Fibroblast of skin of left biceps (primary cell): ENCODE measurements at regions not wholly inside any gene's neighbourhood (a gene's known extent, or its start where the extent isn't known, plus 50 kb on each side); places are given as distances from the start of the nearest gene placed in this dataset.

Experiments used
- DNase-seq, 2 experiments: peaks; one replicate each; pipeline ENCODE4 v3.0.0-alpha.2; 2013; ENCODE audit warnings: low read depth in 2 of 2

- DNase-seq: no peak
Observed at GRCh38 chr1:87878873-87879272, 550.2 kb downstream of the LMO4 start.

DNA sequence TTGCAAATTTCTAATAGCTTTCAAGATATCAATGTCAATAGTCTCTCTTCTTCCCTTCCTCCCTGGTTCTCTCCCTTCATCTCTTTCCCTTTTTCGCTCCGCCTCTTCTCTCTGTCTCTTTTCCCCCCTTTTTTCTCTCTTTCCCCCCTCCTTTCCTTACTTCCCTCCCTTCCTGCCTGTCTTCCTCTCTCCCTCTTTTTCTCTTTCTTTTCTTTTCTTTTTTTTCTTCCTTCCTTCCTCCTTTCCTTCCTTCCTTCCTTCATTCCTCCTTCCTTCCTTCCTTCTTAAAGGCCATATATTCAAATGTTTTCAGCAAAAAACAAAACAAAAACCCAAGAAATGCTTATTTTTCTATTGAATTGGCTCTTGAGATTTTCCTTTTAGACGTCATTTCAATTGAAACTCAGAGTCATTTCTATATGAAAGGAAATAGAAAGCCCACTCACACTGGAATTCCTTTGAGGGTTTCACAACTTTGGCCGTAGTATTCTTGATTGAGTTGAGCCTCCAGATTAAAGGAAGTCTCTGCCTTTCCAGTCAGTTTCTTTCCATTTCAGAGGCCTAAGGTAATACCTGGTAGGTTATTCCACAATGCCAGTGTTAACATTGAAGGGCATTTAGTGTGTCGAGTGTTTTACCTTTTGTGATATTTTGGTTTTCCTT lies 551.5 kb downstream of the LMO4 start:
- no peak for DNase-seq

GRCh38 chr1:87880764-87881163 lies 552.1 kb downstream of the LMO4 start:
- no peak for DNase-seq

- DNase-seq: no peak
Observed at GRCh38 chr1:87883906-87884305, 555.2 kb downstream of the LMO4 start.

- DNase-seq: no peak
Observed at GRCh38 chr1:87884581-87884980, 555.9 kb downstream of the LMO4 start.

- DNase-seq: no peak
Observed at GRCh38 chr1:87885278-87886025, 556.8 kb downstream of the LMO4 start.

- no peak for DNase-seq
Observed at GRCh38 chr1:87887100-87887499, 558.4 kb downstream of the LMO4 start.

DNA sequence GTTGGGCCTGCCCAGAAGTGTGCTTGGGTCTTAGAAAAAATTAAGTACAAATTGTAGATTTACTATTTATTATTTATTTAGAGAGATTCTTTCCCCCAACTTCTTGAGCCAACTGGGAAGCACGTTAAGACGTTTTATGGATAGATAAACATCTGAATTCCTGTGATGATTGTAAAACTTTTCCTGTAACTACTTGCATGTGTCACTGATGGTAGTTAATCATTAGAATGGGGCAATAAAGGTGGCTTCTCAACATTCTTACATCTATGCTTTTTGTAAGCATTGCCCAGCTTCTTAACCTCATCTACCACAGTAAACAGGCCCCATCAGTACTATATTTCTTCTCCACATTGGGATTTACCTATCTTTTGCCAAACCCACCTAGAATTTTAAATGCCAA lies 559.8 kb downstream of the LMO4 start:
- DNase-seq: no peak

GRCh38 chr1:87894062-87894461 lies 565.4 kb downstream of the LMO4 start:
- DNase-seq: no peak

- DNase-seq: no peak
Observed at GRCh38 chr1:87897481-87897880, 568.8 kb downstream of the LMO4 start.

GRCh38 chr1:87898431-87898830 lies 569.8 kb downstream of the LMO4 start:
- DNase-seq: no peak

DNA sequence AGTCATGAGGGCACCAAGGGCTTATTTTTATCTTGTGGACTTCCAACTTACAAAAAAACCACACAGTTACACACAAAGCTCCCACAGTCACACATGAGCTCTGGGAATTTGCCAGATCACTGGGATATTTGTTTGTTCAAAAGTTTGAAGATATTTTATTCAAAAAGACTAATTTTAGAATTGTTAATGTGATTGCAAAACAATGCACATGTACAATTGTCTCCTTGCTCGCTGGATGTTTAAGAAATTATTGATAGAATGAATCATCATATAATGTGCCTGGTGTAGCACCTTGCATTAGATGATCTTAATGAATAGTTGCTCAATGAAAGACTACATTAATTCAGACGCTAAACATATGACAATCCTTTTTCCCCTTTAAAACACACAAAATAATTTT lies 570.3 kb downstream of the LMO4 start:
- no peak for DNase-seq

GRCh38 chr1:87899746-87900145 lies 571.1 kb downstream of the LMO4 start:
- no peak for DNase-seq

DNA sequence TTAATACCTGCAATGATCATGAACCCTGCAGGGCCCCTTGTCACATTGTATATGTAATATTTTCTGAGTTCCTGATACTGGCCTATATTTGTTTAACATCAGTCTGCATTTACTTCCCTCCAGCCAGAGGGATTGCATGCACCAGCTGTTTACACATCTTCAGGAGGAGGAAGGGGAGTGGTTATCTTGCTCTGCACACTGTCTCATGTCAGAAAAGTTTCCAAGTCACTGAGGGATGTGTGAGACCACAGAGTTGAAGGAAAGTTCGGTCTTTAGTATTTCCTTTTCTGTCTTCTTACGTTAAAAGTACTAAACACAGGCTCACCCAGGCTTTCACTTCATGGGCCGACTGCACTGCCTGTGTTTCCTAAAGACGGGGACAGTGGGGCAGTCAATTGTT lies 574.1 kb downstream of the LMO4 start:
- no peak for DNase-seq

DNA sequence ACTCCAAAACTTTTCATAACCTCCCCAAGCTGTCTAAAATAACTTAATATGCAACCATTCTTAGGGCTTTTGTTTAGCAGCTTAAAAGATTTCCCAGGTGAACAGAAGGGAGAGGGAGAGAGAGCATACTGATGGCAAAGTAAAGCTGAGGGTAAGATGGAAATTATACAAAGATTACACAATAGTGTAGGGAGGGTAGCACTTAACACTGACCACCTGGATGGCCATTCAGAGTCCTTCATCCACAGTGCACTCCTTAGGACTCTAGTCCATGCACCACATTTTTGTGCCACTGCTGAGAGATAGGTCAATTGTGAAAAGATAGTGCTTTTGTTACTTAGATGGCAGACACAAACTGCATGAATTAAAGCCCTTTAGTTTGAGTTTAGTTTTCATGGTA lies 574.6 kb downstream of the LMO4 start:
- no peak for DNase-seq

DNA sequence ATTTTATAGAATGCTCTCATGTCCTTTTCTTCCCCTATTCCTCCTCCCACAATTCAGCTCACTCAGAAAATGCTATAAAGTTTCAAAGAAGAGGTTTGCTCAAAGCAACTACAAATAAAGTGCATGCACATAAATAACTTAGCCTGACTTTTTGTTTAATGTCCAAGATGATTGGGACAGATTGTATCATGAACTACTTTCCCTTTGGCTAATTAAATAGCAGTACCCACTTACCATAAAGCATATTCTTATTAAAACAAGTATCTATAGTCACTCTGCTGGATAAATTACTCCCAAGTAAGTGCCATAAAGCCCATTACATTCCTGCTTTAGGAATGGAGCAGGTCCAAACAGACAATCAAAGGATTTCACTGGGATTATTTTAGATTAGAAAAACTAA lies 576.0 kb downstream of the LMO4 start:
- DNase-seq: no peak

GRCh38 chr1:87905651-87906050 lies 577.0 kb downstream of the LMO4 start:
- DNase-seq: no peak

DNA sequence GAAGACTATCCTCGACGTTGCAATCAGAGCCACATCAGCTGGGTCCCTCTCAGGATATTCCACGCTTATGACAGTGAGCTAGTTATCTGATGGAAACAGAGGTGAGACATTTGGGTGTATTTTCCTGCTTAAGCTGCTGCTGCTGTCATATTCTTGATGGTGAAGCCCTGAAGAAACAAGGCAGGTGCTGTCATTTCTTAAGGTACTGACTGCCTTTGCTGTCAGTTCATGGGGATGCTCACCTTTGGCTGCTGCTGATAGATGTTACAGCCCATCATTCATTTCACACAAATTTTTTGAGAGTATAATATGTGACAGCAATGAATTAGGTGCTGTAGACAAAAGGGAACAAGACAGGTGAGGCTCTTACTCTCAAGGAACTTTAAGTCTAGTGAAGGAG lies 577.4 kb downstream of the LMO4 start:
- DNase-seq: no peak

DNA sequence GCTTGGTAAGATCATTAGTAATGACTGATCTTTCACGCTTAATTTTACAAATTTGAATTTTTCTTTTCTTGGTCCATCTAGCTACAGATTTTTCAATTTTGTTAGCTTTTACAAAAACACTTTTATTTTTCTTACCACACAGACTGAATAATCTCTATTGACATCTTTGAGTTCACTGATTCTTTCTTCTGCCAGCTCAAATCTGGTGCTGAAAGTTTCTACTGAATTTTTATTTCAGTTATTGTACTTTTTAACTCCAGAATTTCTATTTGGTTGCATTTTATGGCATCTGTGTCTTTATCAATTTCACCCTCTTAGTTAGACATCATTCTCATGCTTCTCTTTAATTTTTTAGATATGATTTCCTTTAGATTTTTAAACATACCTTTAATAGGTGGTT lies 584.7 kb downstream of the LMO4 start:
- no peak for DNase-seq

DNA sequence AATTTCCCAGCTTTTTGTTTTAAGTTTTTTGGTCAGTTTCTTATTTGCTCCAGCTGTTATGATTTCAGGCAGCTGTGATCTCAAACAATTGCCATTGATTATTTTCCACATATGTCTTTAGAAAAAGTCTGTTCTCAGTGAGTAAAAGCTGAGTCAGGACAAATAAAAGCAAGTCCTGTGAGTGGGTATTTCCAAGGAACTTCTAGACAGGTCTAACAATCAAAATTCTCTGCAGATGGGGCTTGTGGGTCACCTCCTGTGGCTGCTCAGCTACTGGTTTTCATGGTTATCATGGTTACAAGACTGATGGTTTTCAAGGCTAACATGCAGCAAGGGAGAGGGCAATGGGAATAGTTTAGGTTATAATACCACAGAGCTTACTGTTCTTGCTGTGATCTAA lies 585.7 kb downstream of the LMO4 start:
- no peak for DNase-seq

DNA sequence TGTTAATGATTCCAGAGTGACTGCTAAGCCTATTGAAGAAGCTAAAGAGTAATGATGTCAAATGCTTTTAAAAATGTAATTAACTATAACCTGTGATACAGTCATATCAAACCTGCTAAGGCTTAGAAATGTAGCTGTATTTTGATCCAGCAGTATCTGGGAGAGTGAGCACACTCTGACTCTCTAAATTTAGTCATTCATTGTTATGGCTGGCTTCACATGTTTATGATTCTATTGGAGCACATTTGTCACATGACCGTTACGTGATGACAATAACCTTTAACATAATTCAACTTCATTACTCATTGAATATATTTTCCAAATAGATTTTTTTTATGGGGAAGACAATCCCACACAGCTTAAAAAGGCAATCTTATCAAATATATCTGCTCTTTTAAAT lies 587.1 kb downstream of the LMO4 start:
- DNase-seq: no peak

GRCh38 chr1:87916965-87917364 lies 588.3 kb downstream of the LMO4 start:
- no peak for DNase-seq

DNA sequence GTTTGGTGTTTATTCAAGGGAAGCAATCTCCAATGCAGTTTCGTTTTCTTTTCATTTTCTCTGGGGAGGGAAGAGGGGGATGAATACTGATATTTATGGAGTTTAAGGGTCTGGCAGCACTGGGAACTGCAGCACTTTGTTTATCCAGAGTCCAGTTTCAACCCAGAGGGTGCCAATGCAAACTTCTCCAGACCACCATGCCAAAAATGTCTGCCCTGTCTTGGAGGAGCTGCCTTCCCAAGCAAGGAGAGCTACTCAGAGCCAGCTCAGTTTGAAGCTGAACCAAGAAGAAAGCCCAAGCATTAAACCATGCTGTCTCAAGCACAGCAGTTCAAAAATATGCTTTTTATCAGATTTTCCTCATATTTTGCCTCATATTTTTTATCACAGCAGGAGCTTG lies 589.7 kb downstream of the LMO4 start:
- no peak for DNase-seq

GRCh38 chr1:87922885-87923284 lies 594.2 kb downstream of the LMO4 start:
- DNase-seq: no peak
